Tibial artery (tissue), 4 donors: ENCODE measurements at regions not wholly inside any gene's neighbourhood (a gene's known extent, or its start where the extent isn't known, plus 50 kb on each side); places are given as distances from the start of the nearest gene placed in this dataset.

Experiments used
- DNase-seq, 2 donors: peaks; one replicate each; pipeline ENCODE4 v3.0.0-alpha.2; 2019
- H3K27ac ChIP-seq, 2 donors: fragments of 200-600 bp; sonication (generic) in 1 of 2; 1 replicate in 1 of 2; 2 replicates in 1 of 2; pipeline ENCODE4 v1.5.1; 2018 to 2019; ENCODE audit warnings: mild to moderate bottlenecking in 1 of 2
- H3K27me3 ChIP-seq, 2 donors: fragments of 200-600 bp; sonication (generic) in 1 of 2; one replicate each; pipeline versions ENCODE4 v1.5.1 to v1.6.0; 2016 to 2019
- H3K36me3 ChIP-seq, 3 donors: fragments of 200-600 bp; sonication (generic) in 2 of 3; one replicate each; pipeline ENCODE4 v1.5.1; 2016 to 2019; ENCODE audit warnings: mild to moderate bottlenecking in 2 of 3
- H3K4me1 ChIP-seq, 4 donors: fragments of 200-600 bp; sonication (generic) in 2 of 4; 1 replicate in 3 of 4; 2 replicates in 1 of 4; pipeline ENCODE4 v1.5.1; 2016 to 2019
- H3K4me3 ChIP-seq, 2 donors: fragments of 200-600 bp; sonication (generic) in 1 of 2; 1 replicate in 1 of 2; 2 replicates in 1 of 2; pipeline ENCODE4 v1.5.1; 2018 to 2019; ENCODE audit warnings: mild to moderate bottlenecking in 2 of 2
- H3K9me3 ChIP-seq, 3 donors: fragments of 200-600 bp; sonication (generic) in 1 of 3; one replicate each; pipeline ENCODE4 v1.5.1; 2016 to 2019
- CTCF ChIP-seq, 2 experiments: fragments of 200-600 bp in 1 of 2; fragments of 450-650 bp in 1 of 2; IDR thresholded peaks; one replicate each; pipeline ENCODE4 v1.5.1; 2017 to 2019; ENCODE audit warnings: antibody characterized with exemption in 2 of 2, mild to moderate bottlenecking in 1 of 2, moderate library complexity in 1 of 2
- intact Hi-C: fragments of 100-400 bp; cut with DNase I; formaldehyde crosslinking; loops from one replicate; pipeline ENCODE4 v1.15.0; 2023; ENCODE audit warnings: low total_unique reads

GRCh38 chr16:13866073-13866472 is 53.9 kb upstream of the ERCC4 start:
- no peak overlapping the region for H3K27ac ChIP-seq
- H3K27me3 ChIP-seq: no peaks in the 10 kb centered on the region
- peaks cover 0 to 4% (median 0%) of the 10 kb centered on the region in 3 donors for H3K9me3 ChIP-seq
- no peak overlapping the region for H3K4me3 ChIP-seq
- TF ChIP-seq CTCF (IDR thresholded peaks at IDR 0.05): peak; percentile 61 to 69
- no peaks in the 10 kb centered on the region for H3K36me3 ChIP-seq
- peaks cover 0 to 9% (median 1%) of the 10 kb centered on the region in 4 donors for H3K4me1 ChIP-seq
- peak; percentile 49 to 75 for DNase-seq
- intact Hi-C loops: no loop called here
